K562 (cell line): ENCODE measurements at regions not wholly inside any gene's neighbourhood (a gene's known extent, or its start where the extent isn't known, plus 50 kb on each side); places are given as distances from the start of the nearest gene placed in this dataset.

Experiments
- ATAC-seq: fragments of 200-7000 bp; cut with Tn5 transposase; 3 replicates; pipeline ENCODE4 v1.9.1; 2020; ENCODE audit warnings: moderate library complexity
- BruUV-seq: library from RNA; stranded (reverse); fragments of 400-500 nt; replicated peaks from 2 replicates; lab custom pipeline; 2021; lab: Mats Ljungman, UMichigan
- CTCF ChIA-PET: fragments of 300-600 bp; formaldehyde crosslinking; extraction: SDS; loops from one replicate; lab custom pipeline; 2021; ENCODE audit warnings: low intra/inter-chr PET ratio; lab: Yijun Ruan, JAX
- POLR2A ChIA-PET: fragments of 300-600, 350-650 bp; sonication (Branson Sonifier 250); formaldehyde crosslinking; extraction: SDS; loops from one replicate; lab custom pipeline; 2021; ENCODE audit warnings: antibody characterized with exemption, inconsistent platforms; lab: Yijun Ruan, JAX
- DNase-seq, 4 experiments: peaks; one replicate each; pipeline versions ENCODE4 v3.0.0 to v3.0.0-alpha.2; 2011 to 2018; ENCODE audit warnings: low spot score in 3 of 4, mixed read lengths in 3 of 4; ENCODE audit errors: extremely low read depth in 1 of 4
- FAIRE-seq: peaks from 2 replicates; lab custom pipeline; 2011; peaks lifted over from hg19 to GRCh38; lab: Jason Lieb, UNC
- H2AFZ ChIP-seq: 2 replicates; pipeline ENCODE4 v1.6.0; 2011; ENCODE audit warnings: low read depth, low read length, control low read depth, inconsistent platforms
- H3K27ac ChIP-seq: fragments of 200-600 bp; 3 replicates; pipeline ENCODE4 v1.8.0; 2011; ENCODE audit warnings: low read depth, mild to moderate bottlenecking, control low read depth, inconsistent platforms, low read length, moderate library complexity, mixed read lengths; ENCODE audit errors: extremely low read depth
- H3K27me3 ChIP-seq, 2 experiments: fragments of 300-600 bp in 1 of 2; 2 replicates in 1 of 2; 3 replicates in 1 of 2; pipeline versions ENCODE4 v1.6.0 to v1.8.0; 2011; ENCODE audit warnings: inconsistent platforms in 2 of 2, low read length in 2 of 2, mild to moderate bottlenecking in 1 of 2, mixed read lengths in 1 of 2, moderate library complexity in 1 of 2; ENCODE audit not compliant: control insufficient read depth in 2 of 2, insufficient read depth in 2 of 2
- H3K36me3 ChIP-seq: fragments of 300-600 bp; 3 replicates; pipeline ENCODE4 v1.8.0; 2011; ENCODE audit warnings: mild to moderate bottlenecking, low read length, inconsistent platforms; ENCODE audit not compliant: control insufficient read depth, insufficient read depth
- H3K4me1 ChIP-seq, 2 experiments: fragments of 200-600 bp in 1 of 2; replicated peaks in 1 of 2; 2 replicates in 1 of 2; 3 replicates in 1 of 2; pipeline versions ENCODE4 v1.5.1 to v1.8.0; 2011; ENCODE audit warnings: inconsistent platforms in 2 of 2, low read length in 2 of 2, mild to moderate bottlenecking in 1 of 2, mixed read lengths in 1 of 2, moderate library complexity in 1 of 2; ENCODE audit not compliant: control insufficient read depth in 2 of 2, insufficient read depth in 2 of 2
- H3K4me2 ChIP-seq: 2 replicates; pipeline ENCODE4 v1.6.1; 2011; ENCODE audit warnings: low read length, control low read depth, inconsistent platforms, mixed read lengths; ENCODE audit not compliant: insufficient read depth
- H3K4me3 ChIP-seq: fragments of 200-600 bp; sonication (generic), shearing (Covaris generic); 2 replicates; pipeline ENCODE4 v1.5.1; 2016; ENCODE audit warnings: control low read depth, inconsistent platforms
- H3K79me2 ChIP-seq: fragments of 200-600 bp; 3 replicates; pipeline ENCODE4 v1.8.0; 2011; ENCODE audit warnings: low read length, inconsistent platforms; ENCODE audit not compliant: control insufficient read depth, insufficient read depth
- H3K9ac ChIP-seq, 2 experiments: 2 replicates each; pipeline versions ENCODE4 v1.6.0 to v1.6.1; 2011; ENCODE audit warnings: low read depth in 2 of 2, low read length in 2 of 2, control low read depth in 1 of 2, inconsistent platforms in 1 of 2, mild to moderate bottlenecking in 1 of 2, mixed read lengths in 1 of 2; ENCODE audit not compliant: insufficient read depth in 1 of 2
- H3K9me1 ChIP-seq: one replicate; pipeline ENCODE4 v1.6.0; 2011; ENCODE audit warnings: inconsistent platforms, mild to moderate bottlenecking, low read length, moderate library complexity; ENCODE audit not compliant: control insufficient read depth, insufficient read depth
- H3K9me3 ChIP-seq: replicated peaks from 2 replicates; pipeline ENCODE4 v1.5.1; 2011; ENCODE audit warnings: low read depth, low read length, inconsistent platforms; ENCODE audit not compliant: control insufficient read depth, insufficient read depth
- H4K20me1 ChIP-seq: replicated peaks from 2 replicates; pipeline ENCODE4 v1.6.1; 2011; ENCODE audit warnings: low read length, inconsistent platforms, mixed read lengths; ENCODE audit not compliant: control insufficient read depth, insufficient read depth
- CUX1 ChIP-seq: fragments of 200-800 bp; sonication (Bioruptor generic); IDR thresholded peaks from 2 replicates; pipeline ENCODE4 v1.6.1; 2016; ENCODE audit warnings: missing genetic modification characterization, missing compliant biosample characterization
- GATAD2B ChIP-seq: fragments of 450-650 bp; IDR thresholded peaks from 2 replicates; pipeline ENCODE4 v1.6.1; 2017; ENCODE audit warnings: mild to moderate bottlenecking, borderline replicate concordance
- LARP7 ChIP-seq: fragments of 450-650 bp; IDR thresholded peaks from 2 replicates; pipeline ENCODE4 v1.6.1; 2016
- MYBL2 ChIP-seq, 2 experiments: fragments of 450-650 bp in 1 of 2; sonication (generic) in 1 of 2; formaldehyde crosslinking in 1 of 2; IDR thresholded peaks; 2 replicates each; pipeline versions ENCODE4 v1.6.1 to v1.8.1; 2017 to 2022; ENCODE audit warnings: borderline replicate concordance in 1 of 2, inconsistent platforms in 1 of 2, low read depth in 1 of 2, mild to moderate bottlenecking in 1 of 2, missing genetic modification reagents in 1 of 2, moderate library complexity in 1 of 2
- RBBP5 ChIP-seq: fragments of 200-600 bp; sonication (generic); IDR thresholded peaks from 2 replicates; pipeline ENCODE4 v1.6.1; 2012; ENCODE audit warnings: borderline replicate concordance, mild to moderate bottlenecking, low read length, control low read depth, inconsistent platforms; ENCODE audit not compliant: insufficient read depth, poor library complexity, severe bottlenecking
- STAT6 ChIP-seq: sonication (generic); formaldehyde crosslinking; IDR thresholded peaks from 2 replicates; pipeline ENCODE4 v1.8.1; 2023; ENCODE audit warnings: mild to moderate bottlenecking, missing genetic modification reagents
- TFE3 ChIP-seq: fragments of 450-650 bp; formaldehyde crosslinking; IDR thresholded peaks from 2 replicates; pipeline ENCODE4 v1.4.0; 2020; ENCODE audit warnings: mild to moderate bottlenecking, mixed read lengths
- ZNF41 ChIP-seq: fragments of 250-450 bp; sonication (Bioruptor Pico); conservative IDR thresholded peaks from 2 replicates; pipeline ENCODE4 v1.4.0; 2020; ENCODE audit warnings: mild to moderate bottlenecking
- ZNF778 ChIP-seq: fragments of 450-650 bp; formaldehyde crosslinking; IDR thresholded peaks from 2 replicates; pipeline ENCODE4 v1.4.0; 2020; ENCODE audit warnings: mild to moderate bottlenecking, moderate library complexity
- WGBS: fragments of 100-300 bp; shearing (Covaris generic); methylation state at CpG from one replicate; pipeline ENCODE4 v1.1.6; 2016; ENCODE audit warnings: low coverage, mixed read lengths; ENCODE audit not compliant: insufficient coverage; ENCODE audit errors: missing lambda C conversion rate; 5-methylcytosine and 5-hydroxymethylcytosine counted together
- in situ Hi-C: fragments of 300-500 bp; cut with MboI; formaldehyde crosslinking; loops from 4 replicates; pipeline ENCODE4 v1.15.0; 2018; ENCODE audit warnings: inconsistent platforms, mixed read lengths
- intact Hi-C: fragments of 100-400 bp; cut with micrococcal nuclease; formaldehyde crosslinking; loops from 2 replicates; pipeline ENCODE4 v1.14.2; 2022
- TF ChIP-seq, protein P1 (sequence below): fragments of 450-650 bp; IDR thresholded peaks from 2 replicates; pipeline ENCODE4 v1.6.1; 2016

DNA sequence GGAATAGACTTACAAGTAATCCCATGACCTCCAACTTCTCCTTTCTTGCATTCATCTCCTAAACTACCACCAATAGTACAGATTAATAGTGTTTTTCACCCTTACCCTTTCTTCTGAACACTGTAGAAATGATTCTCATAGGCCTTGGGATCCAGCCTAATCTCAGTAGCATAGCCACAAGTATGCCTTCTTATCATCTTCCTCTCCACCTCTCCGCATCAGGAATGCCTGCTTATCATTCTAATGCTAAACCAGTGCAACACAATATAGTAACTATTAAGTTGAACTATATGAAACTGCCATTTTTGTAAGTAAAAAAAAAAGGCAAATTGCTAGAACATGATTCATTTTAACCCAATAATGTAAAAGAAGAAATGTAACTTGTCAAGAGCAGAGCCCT, 79.5 kb upstream of the IL2 start:
- no peak overlapping the region for H3K4me2 ChIP-seq
- ChIA-PET POLR2A (no interaction called here), CTCF (no interaction called here)
- DNase-seq, result no peak
- in situ Hi-C loops, result no loop called here
- BruUV-seq, result no TSS peak
- H3K79me2 ChIP-seq, result no peaks in the 10 kb centered on the region
- no peaks in the 10 kb centered on the region for H4K20me1 ChIP-seq
- H3K36me3 ChIP-seq, result no peaks in the 10 kb centered on the region
- no peaks in the 10 kb centered on the region for H3K27me3 ChIP-seq
- no peaks in the 10 kb centered on the region for H3K9me3 ChIP-seq
- H3K4me1 ChIP-seq, result no peaks in the 10 kb centered on the region
- no peak overlapping the region for H2AFZ ChIP-seq
- H3K27ac ChIP-seq, result no peak overlapping the region
- H3K9me1 ChIP-seq, result no peaks in the 10 kb centered on the region
- H3K4me3 ChIP-seq, result no peak overlapping the region
- 0% methylated on average over 1 of the region's 1 CpG for WGBS
- no peak overlapping the region for H3K9ac ChIP-seq
- intact Hi-C loops, result no loop called here
- no peak for ATAC-seq
- no peak for FAIRE-seq
- TF ChIP-seq TFE3 (no peak), GATAD2B (no peak), LARP7 (no peak), CUX1 (CRISPR knock-in tag) (no peak), ZNF41 (CRISPR knock-in tag) (no peak), MYBL2 (IDR thresholded peaks at IDR 0.05; ENCODE audit: low read depth) (no peak), MYBL2 (CRISPR knock-in tag; IDR thresholded peaks at IDR 0.05; ENCODE audit: borderline replicate concordance) (no peak), STAT6 (no peak), ZNF778 (CRISPR knock-in tag) (no peak), RBBP5 (no peak)
- TF ChIP-seq, protein P1, sequence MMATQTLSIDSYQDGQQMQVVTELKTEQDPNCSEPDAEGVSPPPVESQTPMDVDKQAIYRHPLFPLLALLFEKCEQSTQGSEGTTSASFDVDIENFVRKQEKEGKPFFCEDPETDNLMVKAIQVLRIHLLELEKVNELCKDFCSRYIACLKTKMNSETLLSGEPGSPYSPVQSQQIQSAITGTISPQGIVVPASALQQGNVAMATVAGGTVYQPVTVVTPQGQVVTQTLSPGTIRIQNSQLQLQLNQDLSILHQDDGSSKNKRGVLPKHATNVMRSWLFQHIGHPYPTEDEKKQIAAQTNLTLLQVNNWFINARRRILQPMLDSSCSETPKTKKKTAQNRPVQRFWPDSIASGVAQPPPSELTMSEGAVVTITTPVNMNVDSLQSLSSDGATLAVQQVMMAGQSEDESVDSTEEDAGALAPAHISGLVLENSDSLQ, result no peak
